Colonic mucosa (tissue), 4 donors: ENCODE measurements at regions not wholly inside any gene's neighbourhood (a gene's known extent, or its start where the extent isn't known, plus 50 kb on each side); places are given as distances from the start of the nearest gene placed in this dataset.
"Not testable (repeated sequence)": the region's sequence is repeated elsewhere in the genome, so short reads cannot be mapped to it uniquely, and the experiment has no call there.

Experiments used
- DNase-seq: peaks from one replicate; pipeline ENCODE4 v3.0.0-alpha.2; 2020
- H3K27ac ChIP-seq: fragments of 200-600 bp; one replicate; pipeline ENCODE4 v1.8.0; 2021
- H3K27me3 ChIP-seq: fragments of 200-600 bp; one replicate; pipeline ENCODE4 v1.8.0; 2021
- H3K36me3 ChIP-seq: fragments of 200-600 bp; one replicate; pipeline ENCODE4 v1.8.0; 2021
- H3K4me1 ChIP-seq: fragments of 200-600 bp; one replicate; pipeline ENCODE4 v1.8.0; 2021; ENCODE audit warnings: mild to moderate bottlenecking
- H3K4me3 ChIP-seq: fragments of 200-600 bp; one replicate; pipeline ENCODE4 v1.8.0; 2021
- H3K9ac ChIP-seq, 2 donors: one replicate each; pipeline ENCODE4 v1.7.0; 2013; ENCODE audit warnings: control low read depth in 2 of 2, low read depth in 2 of 2, low read length in 2 of 2
- H3K9me3 ChIP-seq: fragments of 200-600 bp; one replicate; pipeline ENCODE4 v1.8.0; 2021
- intact Hi-C: fragments of 100-400 bp; cut with DNase I; formaldehyde crosslinking; loops from one replicate; pipeline ENCODE4 v1.14.1; 2022
- TF ChIP-seq, protein P1 (sequence below): fragments of 200-600 bp; IDR thresholded peaks from one replicate; pipeline ENCODE4 v1.8.0; 2022; ENCODE audit warnings: antibody characterized with exemption, mild to moderate bottlenecking
- donor health status: healthy.
- donor health status: DM: no; HTN: no; CAD: no.
- donor health status: DM: no; HTN: no; CAD: no.

DNA sequence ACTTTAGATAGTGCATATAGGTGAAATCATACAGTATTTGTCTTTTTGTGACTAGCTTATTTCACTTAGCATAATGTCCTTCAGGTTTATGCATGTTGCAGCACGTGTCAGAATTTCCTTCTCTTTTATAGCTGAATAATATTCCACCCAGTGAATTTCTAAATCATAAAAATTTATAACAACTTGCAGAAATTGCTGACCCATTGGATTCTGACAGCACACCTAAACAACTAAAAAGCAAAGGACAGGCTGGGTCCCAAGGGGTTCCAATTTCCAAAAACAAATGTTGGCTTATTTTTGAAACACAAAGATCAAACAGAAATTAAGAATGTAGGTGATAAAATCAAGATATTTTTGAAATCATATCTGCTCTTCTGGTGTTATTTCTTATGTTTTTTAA, 86.5 kb upstream of the ACKR3 start:
- intact Hi-C loops, result no loop called here
- no peak for DNase-seq
- no peak overlapping the region for H3K27ac ChIP-seq
- no peaks in the 10 kb centered on the region for H3K4me1 ChIP-seq
- TF ChIP-seq, protein P1, sequence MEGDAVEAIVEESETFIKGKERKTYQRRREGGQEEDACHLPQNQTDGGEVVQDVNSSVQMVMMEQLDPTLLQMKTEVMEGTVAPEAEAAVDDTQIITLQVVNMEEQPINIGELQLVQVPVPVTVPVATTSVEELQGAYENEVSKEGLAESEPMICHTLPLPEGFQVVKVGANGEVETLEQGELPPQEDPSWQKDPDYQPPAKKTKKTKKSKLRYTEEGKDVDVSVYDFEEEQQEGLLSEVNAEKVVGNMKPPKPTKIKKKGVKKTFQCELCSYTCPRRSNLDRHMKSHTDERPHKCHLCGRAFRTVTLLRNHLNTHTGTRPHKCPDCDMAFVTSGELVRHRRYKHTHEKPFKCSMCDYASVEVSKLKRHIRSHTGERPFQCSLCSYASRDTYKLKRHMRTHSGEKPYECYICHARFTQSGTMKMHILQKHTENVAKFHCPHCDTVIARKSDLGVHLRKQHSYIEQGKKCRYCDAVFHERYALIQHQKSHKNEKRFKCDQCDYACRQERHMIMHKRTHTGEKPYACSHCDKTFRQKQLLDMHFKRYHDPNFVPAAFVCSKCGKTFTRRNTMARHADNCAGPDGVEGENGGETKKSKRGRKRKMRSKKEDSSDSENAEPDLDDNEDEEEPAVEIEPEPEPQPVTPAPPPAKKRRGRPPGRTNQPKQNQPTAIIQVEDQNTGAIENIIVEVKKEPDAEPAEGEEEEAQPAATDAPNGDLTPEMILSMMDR, result no peak
- no peak overlapping the region for H3K4me3 ChIP-seq
- no peak overlapping the region for H3K9ac ChIP-seq
- H3K36me3 ChIP-seq, result no peaks in the 10 kb centered on the region
- H3K27me3 ChIP-seq, result no peaks in the 10 kb centered on the region
- H3K9me3 ChIP-seq, result peaks cover 3% of the 10 kb centered on the region

DNA sequence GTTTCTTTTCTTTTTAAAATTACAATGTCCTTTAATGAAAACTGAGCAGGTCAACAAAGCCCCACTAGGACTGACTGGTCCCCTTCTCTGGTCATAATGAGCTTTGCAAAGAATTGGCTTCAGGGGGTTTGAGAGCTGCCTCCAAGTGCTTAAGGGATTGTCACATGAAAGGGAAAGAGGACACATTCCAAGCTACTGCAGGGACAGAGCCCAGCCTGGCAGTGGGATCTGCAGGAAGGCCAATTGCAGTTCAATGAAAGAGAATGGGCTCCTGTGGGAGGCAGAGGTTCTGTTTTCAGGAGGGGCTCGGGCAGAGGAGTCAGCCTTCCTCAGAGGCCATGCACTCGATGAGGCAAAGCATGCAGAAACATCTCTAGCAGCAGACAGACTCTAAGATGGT, 84.1 kb upstream of the ACKR3 start:
- TF ChIP-seq, protein P1, result no peak
- no peak overlapping the region for H3K9ac ChIP-seq
- H3K36me3 ChIP-seq, result no peaks in the 10 kb centered on the region
- no peak for DNase-seq
- no peaks in the 10 kb centered on the region for H3K9me3 ChIP-seq
- H3K27me3 ChIP-seq, result no peaks in the 10 kb centered on the region
- H3K4me1 ChIP-seq, result no peaks in the 10 kb centered on the region
- intact Hi-C loops, result no loop called here
- no peak overlapping the region for H3K4me3 ChIP-seq
- H3K27ac ChIP-seq, result no peak overlapping the region

DNA sequence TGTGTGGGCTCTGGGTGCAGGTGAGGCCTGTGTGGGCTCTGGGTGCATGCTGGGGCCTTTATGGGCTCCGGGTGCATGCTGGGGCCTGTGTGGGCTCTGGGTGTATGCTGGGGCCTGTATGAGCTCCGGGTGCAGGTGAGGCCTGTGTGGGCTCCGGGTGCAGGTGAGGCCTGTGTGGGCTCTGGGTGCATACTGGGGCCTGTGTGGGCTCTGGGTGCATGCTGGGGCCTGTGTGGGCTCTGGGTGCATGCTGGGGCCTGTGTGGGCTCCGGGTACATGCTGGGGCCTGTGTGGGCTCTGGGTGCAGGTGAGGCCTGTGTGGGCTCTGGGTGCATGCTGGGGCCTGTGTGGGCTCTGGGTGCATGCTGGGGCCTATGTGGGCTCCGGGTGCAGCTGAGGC, 80.5 kb upstream of the ACKR3 start:
- H3K27me3 ChIP-seq, H3K9me3 ChIP-seq, DNase-seq, H3K4me1 ChIP-seq, H3K4me3 ChIP-seq, H3K36me3 ChIP-seq, H3K27ac ChIP-seq, H3K9ac ChIP-seq, intact Hi-C loops: not testable (repeated sequence)

DNA sequence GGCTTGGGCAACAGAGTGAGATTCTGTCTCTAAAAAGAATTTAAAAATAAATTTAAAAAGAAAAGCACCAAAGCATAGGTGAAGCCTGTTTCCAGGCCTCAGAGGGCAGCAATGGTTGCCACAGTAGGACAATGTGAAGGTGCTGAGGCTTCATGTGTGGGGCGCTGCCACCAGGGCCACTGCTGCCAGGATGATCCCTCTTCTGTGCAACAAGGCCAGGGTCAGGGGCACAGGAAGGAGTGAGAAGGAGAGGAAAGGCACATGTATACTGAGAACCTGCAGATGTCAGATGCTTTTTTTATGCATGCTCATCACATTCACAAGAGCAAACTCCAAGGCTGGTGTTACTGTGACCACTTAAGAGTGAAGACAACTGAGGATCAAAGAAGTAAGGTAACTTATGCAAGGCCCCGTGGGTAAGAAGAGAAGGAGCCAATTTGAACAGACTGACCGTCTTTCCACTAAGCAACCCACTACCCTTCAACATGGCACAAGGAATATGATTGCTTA, 79.7 kb upstream of the ACKR3 start:
- Histone ChIP-seq H3K9ac (no peak overlapping the region), H3K27ac (no peak overlapping the region), H3K9me3 (no peaks in the 10 kb centered on the region), H3K4me3 (no peak overlapping the region), H3K36me3 (no peaks in the 10 kb centered on the region), H3K27me3 (no peaks in the 10 kb centered on the region), H3K4me1 (no peaks in the 10 kb centered on the region)
- DNase-seq, result no peak
- intact Hi-C loops, result no loop called here
- TF ChIP-seq, protein P1, result no peak

DNA sequence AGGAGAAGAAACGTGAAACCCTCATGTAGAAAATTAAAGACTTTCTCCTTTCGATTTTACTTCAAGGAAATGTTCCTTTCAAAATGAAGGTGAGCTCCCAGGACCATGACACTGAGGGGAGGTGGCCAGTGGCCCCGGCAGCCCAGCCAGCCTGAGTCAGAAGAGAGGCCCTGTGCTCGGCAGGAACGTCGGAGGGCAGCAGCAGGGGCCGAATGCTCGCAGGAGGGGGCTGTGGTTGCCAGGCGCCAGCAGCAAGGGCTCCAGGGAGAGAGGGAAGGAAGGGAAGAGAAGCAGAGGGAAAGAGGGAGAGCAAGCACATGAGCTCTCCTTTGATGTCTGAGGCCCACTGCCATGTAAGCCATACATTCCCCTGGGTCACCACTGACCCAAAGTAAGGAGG, 73.3 kb upstream of the ACKR3 start:
- Histone ChIP-seq H3K9ac (no peak overlapping the region), H3K9me3 (no peaks in the 10 kb centered on the region), H3K4me1 (no peaks in the 10 kb centered on the region), H3K27ac (no peak overlapping the region), H3K27me3 (no peaks in the 10 kb centered on the region), H3K36me3 (no peaks in the 10 kb centered on the region), H3K4me3 (no peak overlapping the region)
- TF ChIP-seq, protein P1, result no peak
- intact Hi-C loops, result no loop called here
- no peak for DNase-seq

DNA sequence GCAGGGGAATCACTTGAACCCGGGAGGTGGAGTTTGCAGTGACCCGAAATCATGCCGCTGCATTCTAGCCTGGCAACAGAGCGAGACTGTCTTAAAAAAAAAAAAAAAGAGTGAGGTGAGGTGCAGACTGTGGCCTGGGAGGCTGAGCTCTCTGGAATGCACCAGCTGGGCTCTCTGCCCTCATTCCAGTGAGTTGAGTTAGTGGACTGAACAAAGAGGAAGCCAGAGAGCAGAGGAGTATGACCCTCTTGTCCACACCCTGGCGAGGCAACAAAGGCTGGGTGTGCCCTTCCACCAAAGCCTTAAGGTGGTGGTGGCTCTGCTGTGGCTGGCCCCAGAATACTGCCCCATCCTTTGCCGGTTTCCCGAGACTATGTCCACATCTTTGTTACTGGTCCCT, 71.3 kb upstream of the ACKR3 start:
- Histone ChIP-seq H3K4me1 (no peaks in the 10 kb centered on the region), H3K27me3 (no peaks in the 10 kb centered on the region), H3K27ac (no peak overlapping the region), H3K9ac (no peak overlapping the region), H3K36me3 (no peaks in the 10 kb centered on the region), H3K9me3 (no peaks in the 10 kb centered on the region), H3K4me3 (no peak overlapping the region)
- DNase-seq, result no peak
- intact Hi-C loops, result no loop called here
- TF ChIP-seq, protein P1, result no peak
